GM19328 (cell line): ENCODE measurements at regions not wholly inside any gene's neighbourhood (a gene's known extent, or its start where the extent isn't known, plus 50 kb on each side); places are given as distances from the start of the nearest gene placed in this dataset.

Experiments
- ATAC-seq: cut with Tn5 transposase; IDR thresholded peaks from one replicate; pipeline ENCODE4 v1.9.1; 2021; ENCODE audit warnings: mild to moderate bottlenecking, moderate library complexity; ENCODE audit not compliant: unreplicated experiment

- ATAC-seq: no peak
Measured at GRCh38 chr10:78912361-78913218, 156.2 kb upstream of the ZMIZ1 start.

GRCh38 chr10:78913219-78914059 lies 155.3 kb upstream of the ZMIZ1 start:
- no peak for ATAC-seq

GRCh38 chr10:78914060-78914378 lies 154.7 kb upstream of the ZMIZ1 start:
- no peak for ATAC-seq

GRCh38 chr10:78914502-78915189 lies 154.1 kb upstream of the ZMIZ1 start:
- no peak for ATAC-seq

GRCh38 chr10:78915190-78915518 lies 153.6 kb upstream of the ZMIZ1 start:
- ATAC-seq: no peak

- ATAC-seq: no peak
Measured at GRCh38 chr10:78916227-78916626, 152.5 kb upstream of the ZMIZ1 start.

GRCh38 chr10:78919181-78919966 lies 149.4 kb upstream of the ZMIZ1 start:
- ATAC-seq: no peak

GRCh38 chr10:78920011-78920410 lies 148.8 kb upstream of the ZMIZ1 start:
- no peak for ATAC-seq

- ATAC-seq: no peak
Measured at GRCh38 chr10:78921895-78922294, 146.9 kb upstream of the ZMIZ1 start.

- ATAC-seq: no peak
Measured at GRCh38 chr10:78923647-78924318, 145.0 kb upstream of the ZMIZ1 start.

- no peak for ATAC-seq
Measured at GRCh38 chr10:78924319-78925003, 144.3 kb upstream of the ZMIZ1 start.

GRCh38 chr10:78925275-78925674 lies 143.5 kb upstream of the ZMIZ1 start:
- no peak for ATAC-seq

GRCh38 chr10:78925800-78926319 lies 142.9 kb upstream of the ZMIZ1 start:
- no peak for ATAC-seq

- ATAC-seq: no peak
Measured at GRCh38 chr10:78927257-78927995, 141.3 kb upstream of the ZMIZ1 start.

- no peak for ATAC-seq
Measured at GRCh38 chr10:78928330-78928729, 140.4 kb upstream of the ZMIZ1 start.

GRCh38 chr10:78929541-78929940 lies 139.2 kb upstream of the ZMIZ1 start:
- ATAC-seq: no peak

GRCh38 chr10:78931321-78932053 lies 137.3 kb upstream of the ZMIZ1 start:
- no peak for ATAC-seq

GRCh38 chr10:78932054-78932386 lies 136.7 kb upstream of the ZMIZ1 start:
- no peak for ATAC-seq
